Sigmoid colon (tissue), 6 donors: ENCODE measurements at regions not wholly inside any gene's neighbourhood (a gene's known extent, or its start where the extent isn't known, plus 50 kb on each side); places are given as distances from the start of the nearest gene placed in this dataset.

ENCODE experiments used
- DNase-seq: peaks from one replicate; pipeline ENCODE4 v3.0.0-alpha.2; 2019
- H3K27ac ChIP-seq, 4 donors: fragments of 200-600 bp; sonication (generic); one replicate each; pipeline ENCODE4 v1.5.1; 2016 to 2019; ENCODE audit warnings: mild to moderate bottlenecking in 1 of 4
- H3K27me3 ChIP-seq, 3 donors: fragments of 200-600 bp; sonication (generic); one replicate each; pipeline ENCODE4 v1.5.1; 2019; ENCODE audit warnings: mild to moderate bottlenecking in 1 of 3
- H3K36me3 ChIP-seq, 4 donors: fragments of 200-600 bp; sonication (generic); one replicate each; pipeline ENCODE4 v1.5.1; 2016 to 2019
- H3K4me1 ChIP-seq, 4 donors: fragments of 200-600 bp; sonication (generic); one replicate each; pipeline ENCODE4 v1.5.1; 2017 to 2019
- H3K4me3 ChIP-seq, 4 donors: fragments of 200-600 bp; sonication (generic); one replicate each; pipeline ENCODE4 v1.5.1; 2017 to 2019; ENCODE audit warnings: mild to moderate bottlenecking in 2 of 4, moderate library complexity in 1 of 4
- H3K9me3 ChIP-seq, 4 donors: fragments of 200-600 bp in 3 of 4; sonication (generic) in 3 of 4; one replicate each; pipeline versions ENCODE4 v1.5.1 to v1.6.1; 2013 to 2019
- CTCF ChIP-seq, 4 experiments: fragments of 450-650 bp in 3 of 4; fragments of 200-600 bp in 1 of 4; IDR thresholded peaks; one replicate each; pipeline ENCODE4 v1.5.1; 2016 to 2019; ENCODE audit warnings: antibody characterized with exemption in 4 of 4, mild to moderate bottlenecking in 3 of 4, moderate library complexity in 2 of 4
- EP300 ChIP-seq, 4 donors: sonication (generic); formaldehyde crosslinking; IDR thresholded peaks; one replicate each; pipeline ENCODE4 v1.6.1; 2017; ENCODE audit warnings: antibody characterized with exemption in 4 of 4
- POLR2A ChIP-seq, 2 donors: fragments of 450-650 bp; IDR thresholded peaks; one replicate each; pipeline ENCODE4 v1.6.1; 2016; ENCODE audit warnings: antibody characterized with exemption in 2 of 2, mild to moderate bottlenecking in 2 of 2, moderate library complexity in 2 of 2
- POLR2AphosphoS5 ChIP-seq, 4 donors: sonication (generic); formaldehyde crosslinking; IDR thresholded peaks; one replicate each; pipeline ENCODE4 v1.6.1; 2017; ENCODE audit warnings: antibody characterized with exemption in 4 of 4
- WGBS, 2 donors: extraction: QIAGEN DNeasy Blood & Tissue Kit; methylation state at CpG; one replicate each; pipeline ENCODE4 v1.1.7; 2013; 5-methylcytosine and 5-hydroxymethylcytosine counted together
- intact Hi-C: fragments of 100-400 bp; cut with DNase I; formaldehyde crosslinking; loops from one replicate; pipeline ENCODE4 v1.15.1; 2023
- donor health status: healthy with polysubstance abuse.
- donor health status: healthy.

GRCh38 chr3:69532547-69533224, 146.8 kb upstream of the FRMD4B start:
- TF ChIP-seq EP300 (IDR thresholded peaks at IDR 0.05) (no peak), CTCF (IDR thresholded peaks at IDR 0.05) (no peak), POLR2A (IDR thresholded peaks at IDR 0.05) (no peak), POLR2AphosphoS5 (IDR thresholded peaks at IDR 0.05) (no peak)
- Histone ChIP-seq H3K4me3 (no peak overlapping the region), H3K36me3 (no peaks in the 10 kb centered on the region), H3K4me1 (peaks cover 0 to 20% (median 19%) of the 10 kb centered on the region in 4 donors), H3K27me3 (no peaks in the 10 kb centered on the region), H3K9me3 (no peaks in the 10 kb centered on the region), H3K27ac (no peak overlapping the region)
- DNase-seq: no peak
- 56 to 69% methylated on average over 5 of the region's 5 CpGs for WGBS, 2 donors
- intact Hi-C loops: no loop called here

- Histone ChIP-seq H3K4me3 (no peak overlapping the region), H3K27me3 (no peaks in the 10 kb centered on the region)
- intact Hi-C loops: no loop called here
Measured at GRCh38 chr3:69531576-69532546, 146.0 kb upstream of the FRMD4B start.

GRCh38 chr3:69530554-69530953, 144.7 kb upstream of the FRMD4B start:
- H3K36me3 ChIP-seq: no peaks in the 10 kb centered on the region
- H3K27ac ChIP-seq: no peak overlapping the region
- WGBS, 2 donors: 86 to 88% methylated on average over 7 of the region's 7 CpGs
- no peak for DNase-seq
- no peak overlapping the region for H3K4me3 ChIP-seq
- H3K9me3 ChIP-seq: no peaks in the 10 kb centered on the region
- H3K4me1 ChIP-seq: peaks cover 0 to 22% (median 20%) of the 10 kb centered on the region in 4 donors
- TF ChIP-seq EP300 (IDR thresholded peaks at IDR 0.05) (no peak), POLR2A (IDR thresholded peaks at IDR 0.05) (no peak), POLR2AphosphoS5 (IDR thresholded peaks at IDR 0.05) (no peak), CTCF (IDR thresholded peaks at IDR 0.05) (no peak)
- intact Hi-C loops: no loop called here
- H3K27me3 ChIP-seq: no peaks in the 10 kb centered on the region

More at GRCh38 chr3:69531576-69532546, 146.0 kb upstream of the FRMD4B start:
- H3K4me1 ChIP-seq: peaks cover 0 to 20% (median 19%) of the 10 kb centered on the region in 4 donors
- no peaks in the 10 kb centered on the region for H3K36me3 ChIP-seq
- TF ChIP-seq CTCF (IDR thresholded peaks at IDR 0.05): no peak
- no peak for TF ChIP-seq EP300 (IDR thresholded peaks at IDR 0.05)
- no peak for TF ChIP-seq POLR2A (IDR thresholded peaks at IDR 0.05)
- TF ChIP-seq POLR2AphosphoS5 (IDR thresholded peaks at IDR 0.05): no peak
- no peaks in the 10 kb centered on the region for H3K9me3 ChIP-seq
- WGBS, 2 donors: 68 to 76% methylated on average over 3 of the region's 3 CpGs
- DNase-seq: no peak
- H3K27ac ChIP-seq: no peak overlapping the region

GRCh38 chr3:69527498-69527897, 141.6 kb upstream of the FRMD4B start:
- Histone ChIP-seq H3K27me3 (no peaks in the 10 kb centered on the region), H3K36me3 (no peaks in the 10 kb centered on the region), H3K4me1 (peaks cover 0 to 13% (median 12%) of the 10 kb centered on the region in 4 donors), H3K9me3 (no peaks in the 10 kb centered on the region), H3K27ac (no peak overlapping the region), H3K4me3 (no peak overlapping the region)
- TF ChIP-seq POLR2A (IDR thresholded peaks at IDR 0.05) (no peak), CTCF (IDR thresholded peaks at IDR 0.05) (no peak), EP300 (IDR thresholded peaks at IDR 0.05) (no peak), POLR2AphosphoS5 (IDR thresholded peaks at IDR 0.05) (no peak)
- no peak for DNase-seq
- intact Hi-C loops: no loop called here
